ENCODE measurements at regions not wholly inside any gene's neighbourhood (a gene's known extent, or its start where the extent isn't known, plus 50 kb on each side); places are given as distances from the start of the nearest gene placed in this dataset.

GRCh38 chr7:101687791-101688182, 58.7 kb upstream of the MYL10 start:
- no peaks in the 10 kb centered on the region for H3K36me3 ChIP-seq (replicated peaks)
- no peaks in the 10 kb centered on the region for H3K27me3 ChIP-seq (replicated peaks)
- H3K27ac ChIP-seq, result no peak overlapping the region
- in situ Hi-C loops (cut with HindIII; ENCODE audit: low pct_ligation_motif_present, low sequenced_read_pairs), result no loop called here
- TF ChIP-seq CTCF (IDR thresholded peaks at IDR 0.05; ENCODE audit: low read depth, low read length, missing control alignments), result no peak
- DNase-seq, result no peak
- H3K4me3 ChIP-seq (ENCODE audit: low read depth, low read length), result no peak overlapping the region

DNA sequence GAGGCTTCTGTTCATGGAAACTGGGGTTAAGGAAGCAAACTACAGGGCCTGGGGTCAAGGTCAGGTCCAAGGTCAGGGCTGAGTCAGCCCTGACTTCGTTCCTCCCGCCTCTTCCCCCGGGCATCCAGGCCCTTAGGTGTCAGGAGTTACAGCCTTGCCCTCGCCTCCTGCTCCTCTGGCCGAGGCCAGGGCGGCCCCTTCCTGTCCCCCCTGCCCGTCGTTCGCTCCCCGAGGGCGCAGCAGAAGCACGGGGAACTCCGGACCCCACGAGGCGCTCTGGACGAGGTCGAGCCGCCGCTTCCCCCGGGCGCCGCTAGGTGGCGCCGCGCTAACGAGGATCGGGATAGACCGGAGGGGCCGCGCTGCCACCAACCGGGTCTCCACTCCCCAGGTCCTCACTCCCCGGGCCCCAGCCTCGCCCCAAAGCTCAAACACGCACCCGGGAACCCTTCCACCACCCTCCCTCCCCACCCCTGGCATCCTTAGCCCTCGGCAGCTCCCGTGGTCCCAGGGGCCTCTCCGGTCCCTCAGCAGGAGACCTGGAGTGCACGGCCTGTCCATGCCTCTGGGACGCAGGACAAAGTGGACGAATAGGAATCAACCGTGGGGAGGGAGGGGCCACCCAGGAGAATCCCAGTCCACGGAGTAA, 59.2 kb upstream of the MYL10 start:
- in situ Hi-C loops (cut with HindIII; ENCODE audit: low pct_ligation_motif_present, low sequenced_read_pairs), result no loop called here
- peak; percentile 83 for TF ChIP-seq CTCF (IDR thresholded peaks at IDR 0.05; ENCODE audit: low read depth, low read length, missing control alignments)
- H3K4me3 ChIP-seq (ENCODE audit: low read depth, low read length), result peak overlapping the region; percentile 27
- H3K27me3 ChIP-seq (replicated peaks), result no peaks in the 10 kb centered on the region
- H3K27ac ChIP-seq, result no peak overlapping the region
- no peaks in the 10 kb centered on the region for H3K36me3 ChIP-seq (replicated peaks)
- peak; percentile 29 for DNase-seq

- no peaks in the 10 kb centered on the region for H3K36me3 ChIP-seq (replicated peaks)
- no peak overlapping the region for H3K4me3 ChIP-seq (ENCODE audit: low read depth, low read length)
- DNase-seq, result no peak
- H3K27ac ChIP-seq, result no peak overlapping the region
- TF ChIP-seq CTCF (IDR thresholded peaks at IDR 0.05; ENCODE audit: low read depth, low read length, missing control alignments), result no peak
- no peaks in the 10 kb centered on the region for H3K27me3 ChIP-seq (replicated peaks)
- in situ Hi-C loops (cut with HindIII; ENCODE audit: low pct_ligation_motif_present, low sequenced_read_pairs), result no loop called here
Measured at GRCh38 chr7:101688995-101689907, 60.2 kb upstream of the MYL10 start.

DNA sequence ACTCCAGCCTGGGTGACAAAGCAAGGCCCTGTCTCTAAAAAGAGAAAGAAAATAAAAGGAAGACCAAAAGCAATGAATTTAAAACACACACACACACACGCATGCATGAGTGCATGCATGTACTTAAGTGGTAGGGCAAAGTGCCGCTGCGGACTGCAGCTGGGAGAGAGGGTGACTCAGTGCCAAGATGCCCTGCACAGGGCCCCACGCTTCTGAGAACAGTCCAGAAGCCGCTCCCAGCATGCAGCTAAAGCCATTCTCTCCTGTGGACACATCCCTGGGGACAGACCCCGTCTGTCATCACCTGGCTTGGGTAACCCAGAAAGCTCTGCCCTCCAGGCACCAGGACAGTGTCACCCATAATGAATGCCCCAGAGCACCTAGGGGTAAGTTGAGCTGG, 61.0 kb upstream of the MYL10 start:
- Histone ChIP-seq H3K4me3 (ENCODE audit: low read depth, low read length) (no peak overlapping the region), H3K27me3 (replicated peaks) (no peaks in the 10 kb centered on the region), H3K27ac (no peak overlapping the region), H3K36me3 (replicated peaks) (no peaks in the 10 kb centered on the region)
- in situ Hi-C loops (cut with HindIII; ENCODE audit: low pct_ligation_motif_present, low sequenced_read_pairs), result no loop called here
- DNase-seq, result no peak
- no peak for TF ChIP-seq CTCF (IDR thresholded peaks at IDR 0.05; ENCODE audit: low read depth, low read length, missing control alignments)

DNA sequence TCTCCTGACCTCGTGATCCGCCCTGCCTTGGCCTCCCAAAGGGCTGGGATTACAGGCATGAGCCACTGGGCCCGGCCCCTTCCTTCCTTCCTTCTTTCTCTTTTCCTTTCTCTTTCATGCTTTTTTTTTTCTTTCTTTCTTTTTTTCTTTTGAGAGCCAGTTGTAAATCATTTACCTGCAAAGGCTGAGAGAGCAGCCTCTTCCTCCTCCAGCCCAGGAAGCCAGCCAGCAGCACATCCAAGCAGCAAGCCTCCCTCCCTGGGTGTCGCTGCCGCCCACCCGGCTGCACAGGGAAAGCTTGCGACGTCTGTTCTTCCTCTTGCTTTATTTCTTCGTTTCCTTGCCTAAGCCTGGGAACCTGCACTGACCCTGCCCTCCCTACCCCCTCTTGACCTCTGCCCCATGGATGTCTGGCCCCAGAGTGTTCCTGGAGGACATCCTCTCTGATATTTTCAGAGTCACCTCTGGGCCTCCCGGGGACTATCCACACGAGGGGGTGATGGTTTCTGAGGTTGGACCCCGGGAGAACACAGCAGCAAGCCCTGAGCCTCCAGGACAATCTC, 62.8 kb upstream of the MYL10 start:
- DNase-seq, result no peak
- in situ Hi-C loops (cut with HindIII; ENCODE audit: low pct_ligation_motif_present, low sequenced_read_pairs), result no loop called here
- no peaks in the 10 kb centered on the region for H3K27me3 ChIP-seq (replicated peaks)
- H3K36me3 ChIP-seq (replicated peaks), result no peaks in the 10 kb centered on the region
- no peak for TF ChIP-seq CTCF (IDR thresholded peaks at IDR 0.05; ENCODE audit: low read depth, low read length, missing control alignments)
- H3K4me3 ChIP-seq (ENCODE audit: low read depth, low read length), result no peak overlapping the region
- no peak overlapping the region for H3K27ac ChIP-seq
